ENCODE measurements at regions not wholly inside any gene's neighbourhood (a gene's known extent, or its start where the extent isn't known, plus 50 kb on each side); places are given as distances from the start of the nearest gene placed in this dataset.
A peak's percentile ranks its signal among the peaks of the same experiment; 100 is the strongest.

GRCh38 chrX:138775517-138775916 is 64.0 kb upstream of the FGF13 start:
- Histone ChIP-seq H3K36me3 (ENCODE audit: low read depth) (no peaks in the 10 kb centered on the region), H3F3A (ENCODE audit: insufficient read depth) (no peaks in the 10 kb centered on the region), H3K4me3 (no peak overlapping the region), H3K79me2 (ENCODE audit: insufficient read depth) (no peaks in the 10 kb centered on the region), H3K4me2 (ENCODE audit: unreplicated experiment) (no peak overlapping the region), H3K9me3 (ENCODE audit: low read depth) (no peaks in the 10 kb centered on the region), H3K27me3 (replicated peaks; ENCODE audit: insufficient read depth) (no peaks in the 10 kb centered on the region), H2AFZ (no peak overlapping the region), H3K27ac (no peak overlapping the region), H3K9me2 (ENCODE audit: insufficient read depth) (no peaks in the 10 kb centered on the region), H4K20me1 (ENCODE audit: insufficient read depth) (no peaks in the 10 kb centered on the region), H3K9ac (no peak overlapping the region), H3K4me1 (ENCODE audit: insufficient read depth) (peaks cover 5% of the 10 kb centered on the region; the same call in 1 of the 2 replicates)
- 0 to 3% methylated on average over 5 of the region's 5 CpGs for WGBS, 2 experiments (ENCODE audit: low coverage in 1 of 2, low lambda C conversion rate in 2 of 2, missing lambda C conversion rate in 2 of 2)
- TF ChIP-seq EZH2phosphoT487 (IDR thresholded peaks at IDR 0.05; ENCODE audit: insufficient read depth, low read depth) = no peak
- TF ChIP-seq EZH2 (IDR thresholded peaks at IDR 0.05; ENCODE audit: insufficient read depth, poor library complexity, severe bottlenecking) = no peak
- in situ Hi-C loops (cut with MboI) = loop anchor here (25.0 kb wide), 1 partner anchor 662 kb away; no protein-coding TSS in a partner anchor
- peak; percentile 63 for DNase-seq

- H3K79me2 ChIP-seq (ENCODE audit: insufficient read depth) = no peaks in the 10 kb centered on the region
- no peak overlapping the region for H3K4me3 ChIP-seq
- DNase-seq = peak; percentile 18
- no peaks in the 10 kb centered on the region for H3K36me3 ChIP-seq (ENCODE audit: low read depth)
- TF ChIP-seq EZH2 (IDR thresholded peaks at IDR 0.05; ENCODE audit: insufficient read depth, poor library complexity, severe bottlenecking) = no peak
- no peak for TF ChIP-seq EZH2phosphoT487 (IDR thresholded peaks at IDR 0.05; ENCODE audit: insufficient read depth, low read depth)
- H3K9me2 ChIP-seq (ENCODE audit: insufficient read depth) = no peaks in the 10 kb centered on the region
- no peak overlapping the region for H2AFZ ChIP-seq
- no peak overlapping the region for H3K9ac ChIP-seq
- 54 to 57% methylated on average over 2 of the region's 2 CpGs for WGBS, 2 experiments (ENCODE audit: low coverage in 1 of 2, low lambda C conversion rate in 2 of 2, missing lambda C conversion rate in 2 of 2)
- H3K4me1 ChIP-seq (ENCODE audit: insufficient read depth) = peaks cover 2% of the 10 kb centered on the region; the same call in 1 of the 2 replicates
- H3K4me2 ChIP-seq (ENCODE audit: unreplicated experiment) = no peak overlapping the region
- H4K20me1 ChIP-seq (ENCODE audit: insufficient read depth) = no peaks in the 10 kb centered on the region
- H3K9me3 ChIP-seq (ENCODE audit: low read depth) = no peaks in the 10 kb centered on the region
- no peak overlapping the region for H3K27ac ChIP-seq
- H3F3A ChIP-seq (ENCODE audit: insufficient read depth) = peaks cover 2% of the 10 kb centered on the region
- H3K27me3 ChIP-seq (replicated peaks; ENCODE audit: insufficient read depth) = no peaks in the 10 kb centered on the region
- in situ Hi-C loops (cut with MboI) = loop anchor here (25.0 kb wide), 3 partner anchors 791 to 1191 kb away; partner anchors contain the start of gene CXorf66
These were observed 59.5 kb upstream of the FGF13 start for GRCh38 chrX:138771047-138771446.

GRCh38 chrX:138769918-138770317 is 58.4 kb upstream of the FGF13 start:
- in situ Hi-C loops (cut with MboI) = loop anchor here (25.0 kb wide), 3 partner anchors 792 to 1192 kb away; partner anchors contain the start of gene CXorf66

GRCh38 chrX:138765051-138765450 is 53.5 kb upstream of the FGF13 start:
- in situ Hi-C loops (cut with MboI) = loop anchor here (25.0 kb wide), 3 partner anchors 797 to 1197 kb away; partner anchors contain the start of gene CXorf66
- Histone ChIP-seq H3K79me2 (ENCODE audit: insufficient read depth) (no peaks in the 10 kb centered on the region), H3K27me3 (replicated peaks; ENCODE audit: insufficient read depth) (no peaks in the 10 kb centered on the region), H3K9ac (no peak overlapping the region), H3F3A (ENCODE audit: insufficient read depth) (peaks cover 10% of the 10 kb centered on the region), H3K4me2 (ENCODE audit: unreplicated experiment) (peak overlapping the region; percentile 14), H3K9me2 (ENCODE audit: insufficient read depth) (no peaks in the 10 kb centered on the region), H2AFZ (no peak overlapping the region), H3K4me3 (no peak overlapping the region), H3K36me3 (ENCODE audit: low read depth) (no peaks in the 10 kb centered on the region), H3K27ac (peak overlapping the region; percentile 66), H3K4me1 (ENCODE audit: insufficient read depth) (peaks cover 13% of the 10 kb centered on the region), H4K20me1 (ENCODE audit: insufficient read depth) (no peaks in the 10 kb centered on the region), H3K9me3 (ENCODE audit: low read depth) (no peaks in the 10 kb centered on the region)
- 0% methylated on average over 1 of the region's 1 CpG for WGBS, 2 experiments (ENCODE audit: low coverage in 1 of 2, low lambda C conversion rate in 2 of 2, missing lambda C conversion rate in 2 of 2)
- TF ChIP-seq EZH2 (IDR thresholded peaks at IDR 0.05; ENCODE audit: insufficient read depth, poor library complexity, severe bottlenecking) (no peak), EZH2phosphoT487 (IDR thresholded peaks at IDR 0.05; ENCODE audit: insufficient read depth, low read depth) (no peak)
- DNase-seq = peak; percentile 80

More at GRCh38 chrX:138769918-138770317, 58.4 kb upstream of the FGF13 start:
- Histone ChIP-seq H3K9ac (no peak overlapping the region), H3K4me3 (no peak overlapping the region), H3K4me2 (ENCODE audit: unreplicated experiment) (no peak overlapping the region), H3F3A (ENCODE audit: insufficient read depth) (peaks cover 10% of the 10 kb centered on the region), H3K36me3 (ENCODE audit: low read depth) (no peaks in the 10 kb centered on the region), H2AFZ (no peak overlapping the region), H3K27me3 (replicated peaks; ENCODE audit: insufficient read depth) (no peaks in the 10 kb centered on the region), H3K79me2 (ENCODE audit: insufficient read depth) (no peaks in the 10 kb centered on the region), H3K9me3 (ENCODE audit: low read depth) (no peaks in the 10 kb centered on the region), H3K27ac (no peak overlapping the region), H4K20me1 (ENCODE audit: insufficient read depth) (no peaks in the 10 kb centered on the region), H3K4me1 (ENCODE audit: insufficient read depth) (peaks cover 9% of the 10 kb centered on the region; the same call in 1 of the 2 replicates), H3K9me2 (ENCODE audit: insufficient read depth) (no peaks in the 10 kb centered on the region)
- no peak for TF ChIP-seq EZH2phosphoT487 (IDR thresholded peaks at IDR 0.05; ENCODE audit: insufficient read depth, low read depth)
- TF ChIP-seq EZH2 (IDR thresholded peaks at IDR 0.05; ENCODE audit: insufficient read depth, poor library complexity, severe bottlenecking) = no peak
- WGBS, 2 experiments (ENCODE audit: low coverage in 1 of 2, low lambda C conversion rate in 2 of 2, missing lambda C conversion rate in 2 of 2) = 98 to 100% methylated on average over 2 of the region's 2 CpGs
- DNase-seq = no peak
